H1 (cell line): ENCODE measurements at regions not wholly inside any gene's neighbourhood (a gene's known extent, or its start where the extent isn't known, plus 50 kb on each side); places are given as distances from the start of the nearest gene placed in this dataset.

Experiments
- ASH2L ChIP-seq: fragments of 200-600, 300-600 bp; sonication (generic); IDR thresholded peaks from one replicate; pipeline ENCODE4 v1.7.1; 2017; ENCODE audit warnings: low read length
- CREB1 ChIP-seq: IDR thresholded peaks from 2 replicates; pipeline ENCODE4 v1.6.1; 2012; ENCODE audit warnings: inconsistent platforms
- CTCF ChIP-seq, 3 experiments: IDR thresholded peaks; 1 replicate in 2 of 3; 2 replicates in 1 of 3; pipeline versions ENCODE4 v1.5.1 to v1.6.1; 2011; ENCODE audit warnings: low read length in 3 of 3, mild to moderate bottlenecking in 3 of 3, inconsistent platforms in 2 of 3, low read depth in 1 of 3, moderate library complexity in 1 of 3; ENCODE audit not compliant: insufficient read depth in 1 of 3; ENCODE audit errors: control extremely low read depth in 1 of 3
- EGR1 ChIP-seq: IDR thresholded peaks from 2 replicates; pipeline ENCODE4 v1.6.1; 2011; ENCODE audit warnings: low read depth, low read length, borderline replicate concordance
- EP300 ChIP-seq, 2 experiments: IDR thresholded peaks; 1 replicate in 1 of 2; 2 replicates in 1 of 2; pipeline ENCODE4 v1.6.1; 2011 to 2012; ENCODE audit warnings: low read depth in 2 of 2, low read length in 2 of 2, mild to moderate bottlenecking in 2 of 2, borderline replicate concordance in 1 of 2, inconsistent platforms in 1 of 2, moderate library complexity in 1 of 2
- EZH2 ChIP-seq: fragments of 200-600 bp; sonication (generic); IDR thresholded peaks from 2 replicates; pipeline ENCODE4 v1.7.1; 2012; ENCODE audit warnings: low read depth, mild to moderate bottlenecking, moderate library complexity, low read length, inconsistent platforms; ENCODE audit not compliant: severe bottlenecking
- HDAC6 ChIP-seq: IDR thresholded peaks from one replicate; pipeline ENCODE4 v1.7.1; 2012; ENCODE audit warnings: low read depth, mild to moderate bottlenecking, inconsistent platforms, low read length, moderate library complexity
- JUND ChIP-seq: IDR thresholded peaks from 2 replicates; pipeline ENCODE4 v1.6.1; 2011; ENCODE audit warnings: mild to moderate bottlenecking, improper control_type of control experiment, low read length
- MAX ChIP-seq: IDR thresholded peaks from 2 replicates; pipeline ENCODE4 v1.6.1; 2012; ENCODE audit warnings: inconsistent platforms
- PHF8 ChIP-seq: fragments of 200-600 bp; sonication (generic); conservative IDR thresholded peaks from 2 replicates; pipeline ENCODE4 v1.7.1; 2012; ENCODE audit warnings: low read depth, mild to moderate bottlenecking, inconsistent platforms, low read length, moderate library complexity
- POLR2A ChIP-seq, 2 experiments: IDR thresholded peaks; 1 replicate in 1 of 2; 2 replicates in 1 of 2; pipeline ENCODE4 v1.6.1; 2011; ENCODE audit warnings: low read depth in 2 of 2, low read length in 2 of 2, mild to moderate bottlenecking in 2 of 2; ENCODE audit errors: control extremely low read depth in 1 of 2
- POLR2AphosphoS5 ChIP-seq: IDR thresholded peaks from 2 replicates; pipeline ENCODE4 v1.6.1; 2011; ENCODE audit warnings: low read depth, low read length
- RFX5 ChIP-seq: IDR thresholded peaks from 2 replicates; pipeline ENCODE4 v1.6.1; 2011; ENCODE audit warnings: low read depth, low read length, improper control_type of control experiment, borderline replicate concordance
- YY1 ChIP-seq: IDR thresholded peaks from 2 replicates; pipeline ENCODE4 v1.6.1; 2011; ENCODE audit warnings: low read depth, mild to moderate bottlenecking, low read length

GRCh38 chr2:63710732-63711131 is 122.0 kb downstream of the MDH1 start:
- TF ChIP-seq POLR2A (IDR thresholded peaks at IDR 0.05; ENCODE audit: control extremely low read depth in 1 of 2, low read depth in 2 of 2, low read length in 2 of 2): no peak
- no peak for TF ChIP-seq EZH2
- TF ChIP-seq EGR1: no peak
- TF ChIP-seq ASH2L: no peak
- no peak for TF ChIP-seq EP300 (IDR thresholded peaks at IDR 0.05; ENCODE audit: borderline replicate concordance in 1 of 2, low read depth in 2 of 2, low read length in 2 of 2)
- TF ChIP-seq CREB1: no peak
- TF ChIP-seq POLR2AphosphoS5: no peak
- no peak for TF ChIP-seq CTCF (IDR thresholded peaks at IDR 0.05; ENCODE audit: control extremely low read depth in 1 of 3, insufficient read depth in 1 of 3, low read depth in 1 of 3, low read length in 3 of 3)
- no peak for TF ChIP-seq PHF8
- TF ChIP-seq JUND: no peak
- TF ChIP-seq MAX: no peak
- no peak for TF ChIP-seq HDAC6
- TF ChIP-seq YY1: no peak
- no peak for TF ChIP-seq RFX5
